GM18909 (cell line): ENCODE measurements at regions not wholly inside any gene's neighbourhood (a gene's known extent, or its start where the extent isn't known, plus 50 kb on each side); places are given as distances from the start of the nearest gene placed in this dataset.
A peak's percentile ranks its signal among the peaks of the same experiment; 100 is the strongest.
"Not testable (repeated sequence)": the region's sequence is repeated elsewhere in the genome, so short reads cannot be mapped to it uniquely, and the experiment has no call there.

Experiments
- ATAC-seq: cut with Tn5 transposase; IDR thresholded peaks from one replicate; pipeline ENCODE4 v1.9.1; 2021; ENCODE audit warnings: mild to moderate bottlenecking; ENCODE audit not compliant: unreplicated experiment, poor library complexity

DNA sequence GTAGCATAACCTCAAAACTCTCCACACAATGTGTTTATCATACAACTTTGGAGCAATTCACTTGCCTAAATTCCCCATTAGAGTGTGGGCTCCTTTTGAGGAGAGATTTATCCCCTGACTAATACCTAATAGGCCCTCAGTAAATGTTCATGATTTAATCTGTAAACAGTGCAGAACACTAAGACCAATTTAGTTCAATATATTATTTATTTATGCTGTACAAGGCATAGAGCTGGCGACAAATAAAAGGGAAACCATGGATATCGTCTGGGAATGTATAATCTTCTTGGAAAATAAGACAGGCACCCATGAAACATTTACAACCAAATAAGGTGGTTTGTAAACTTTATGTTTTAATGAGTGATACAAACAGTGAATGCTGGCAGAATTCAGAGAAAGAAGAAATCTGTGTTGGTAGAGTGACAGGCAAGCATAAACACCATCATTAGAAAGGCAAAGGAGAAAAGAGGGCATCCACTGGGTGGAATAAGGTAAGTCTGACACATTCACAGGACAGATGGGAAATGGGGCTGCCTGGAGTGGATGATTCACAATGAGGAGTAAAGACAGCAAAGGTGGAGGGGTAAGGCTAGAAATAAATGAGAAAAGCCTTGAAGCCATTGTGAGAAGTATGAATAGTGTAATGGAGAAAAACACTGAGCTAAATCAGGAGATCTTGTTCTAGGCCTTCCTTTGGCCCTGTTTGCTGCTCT, 106.1 kb upstream of the MIR17HG start:
- no peak for ATAC-seq

DNA sequence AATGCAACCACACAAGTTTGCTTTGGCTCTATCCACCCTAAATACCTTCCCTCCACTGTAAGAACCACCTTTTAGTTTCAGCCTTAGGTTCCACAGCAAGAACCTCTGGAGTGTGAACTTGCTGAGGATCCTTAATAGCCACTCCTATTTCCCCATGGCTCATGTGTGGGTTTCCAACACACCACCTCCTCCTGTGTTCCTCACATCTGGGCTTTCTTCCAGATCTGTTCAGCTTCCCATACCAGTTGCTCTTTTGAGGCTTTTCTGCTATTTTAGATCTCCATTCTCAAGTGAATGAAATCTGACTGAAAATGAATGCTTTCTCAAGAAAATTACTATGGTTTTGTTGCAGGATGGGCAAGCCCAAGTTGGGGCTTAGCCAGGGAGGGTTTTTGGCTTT, 104.8 kb upstream of the MIR17HG start:
- ATAC-seq = no peak

DNA sequence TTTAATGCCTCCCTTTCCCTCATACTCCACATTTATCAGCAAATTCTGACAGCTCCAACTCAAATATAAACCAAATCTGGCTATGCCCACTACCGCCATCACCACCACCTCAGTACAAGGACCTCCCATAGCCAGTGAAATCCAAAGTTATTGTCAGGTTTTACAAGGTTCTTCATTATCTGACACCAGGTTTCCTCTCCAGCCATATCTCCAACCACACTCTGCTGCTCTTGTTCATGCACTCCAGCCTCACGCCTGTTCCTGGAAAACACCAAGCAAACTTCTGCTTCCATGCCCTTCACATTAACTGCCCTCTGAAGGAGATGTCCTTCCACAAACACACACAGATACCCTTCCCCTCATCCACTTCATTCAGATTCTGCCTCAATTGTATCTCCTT, 102.2 kb upstream of the MIR17HG start:
- ATAC-seq = no peak

DNA sequence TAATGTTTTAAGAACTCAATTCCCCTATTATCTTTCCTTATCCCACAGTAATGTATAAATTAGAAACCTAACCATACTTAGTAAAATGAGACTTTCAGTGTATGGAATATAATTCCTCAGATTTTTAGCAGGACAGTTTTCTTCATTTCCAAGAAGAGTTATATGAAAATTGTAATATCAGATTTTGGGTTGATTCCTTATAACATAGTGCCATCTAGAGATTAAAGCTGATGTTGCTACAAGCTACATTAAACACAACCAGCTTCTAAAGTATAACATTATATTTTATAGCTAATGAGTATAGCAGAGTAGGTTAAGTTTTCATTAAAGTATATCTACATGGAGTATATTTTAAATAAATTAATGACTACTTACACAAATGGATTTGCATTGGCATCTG, 99.7 kb upstream of the MIR17HG start:
- no peak for ATAC-seq

DNA sequence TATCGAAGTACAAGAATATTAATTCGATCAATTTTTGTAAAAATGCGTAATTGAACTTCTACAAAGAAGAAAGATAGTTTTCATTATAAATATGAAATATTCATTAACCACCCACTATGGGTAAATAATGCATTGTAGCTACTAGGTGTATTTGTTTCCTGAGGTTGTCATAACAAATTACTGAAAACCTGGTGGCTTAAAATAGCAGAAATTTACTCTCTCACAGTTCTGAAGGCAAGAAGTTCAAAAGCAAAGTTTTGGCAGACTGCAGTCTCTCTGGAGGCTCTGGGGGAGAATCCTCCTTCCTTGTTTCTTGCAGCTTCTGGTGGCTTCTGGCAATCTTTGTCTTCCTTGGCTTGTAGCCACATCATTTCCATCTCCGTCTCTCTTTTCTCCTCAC, 99.2 kb upstream of the MIR17HG start:
- no peak for ATAC-seq

DNA sequence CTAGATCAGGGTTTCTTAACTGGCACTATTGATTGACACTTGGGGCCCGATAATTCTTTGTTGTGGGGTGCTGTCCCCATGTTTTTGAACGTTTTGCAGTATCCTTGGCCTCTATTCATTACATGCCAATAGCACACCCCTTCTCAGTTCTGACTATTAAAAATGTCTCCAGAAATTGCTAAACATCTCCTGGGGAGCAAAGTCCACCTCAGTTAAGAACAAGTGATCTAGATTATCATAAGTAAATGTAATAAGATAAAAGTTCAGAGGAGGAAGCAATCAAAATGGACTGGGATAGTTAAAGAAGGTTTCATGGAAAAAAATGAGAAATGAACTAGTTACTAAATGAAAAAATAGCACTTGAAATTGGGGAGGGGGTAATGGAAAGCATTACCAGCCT, 98.1 kb upstream of the MIR17HG start:
- ATAC-seq = no peak

DNA sequence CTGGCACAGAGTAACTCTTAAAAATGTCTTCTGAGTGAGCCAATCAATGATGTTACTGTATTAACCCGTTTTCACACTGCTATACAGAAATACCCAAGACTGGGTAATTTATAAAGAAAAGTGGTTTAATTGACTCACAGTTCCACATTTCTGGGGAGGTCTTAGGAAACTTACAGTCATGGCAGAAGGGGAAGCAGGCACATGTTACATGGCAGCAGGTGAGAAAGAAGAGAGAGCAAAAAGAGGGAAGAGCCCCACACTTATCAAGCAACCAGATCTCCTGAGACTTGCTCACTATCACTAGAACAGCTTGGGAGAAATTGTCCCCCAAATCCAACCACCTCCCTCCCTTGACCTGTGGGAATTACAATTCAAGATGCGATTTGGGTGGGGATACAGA, 97.6 kb upstream of the MIR17HG start:
- ATAC-seq = no peak

DNA sequence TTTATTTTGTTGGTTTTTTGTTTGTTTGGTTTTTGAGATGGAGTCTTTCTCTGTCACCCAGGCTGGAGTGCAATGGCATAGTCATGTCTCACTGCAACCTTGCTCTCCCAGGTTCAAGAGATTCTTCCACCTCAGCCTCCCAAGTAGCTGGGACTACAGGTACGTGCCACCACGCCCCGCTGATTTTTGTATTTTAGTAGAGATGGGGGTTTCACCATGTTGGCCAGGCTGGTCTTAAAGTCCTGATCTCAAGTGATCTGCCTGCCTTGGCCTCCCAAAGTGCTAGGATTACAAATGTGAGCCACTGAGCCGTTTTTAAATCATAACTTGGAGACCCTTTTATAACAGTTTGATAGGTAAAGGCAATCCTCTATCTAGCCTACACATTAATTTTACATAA, 95.9 kb upstream of the MIR17HG start:
- ATAC-seq = not testable (repeated sequence)

DNA sequence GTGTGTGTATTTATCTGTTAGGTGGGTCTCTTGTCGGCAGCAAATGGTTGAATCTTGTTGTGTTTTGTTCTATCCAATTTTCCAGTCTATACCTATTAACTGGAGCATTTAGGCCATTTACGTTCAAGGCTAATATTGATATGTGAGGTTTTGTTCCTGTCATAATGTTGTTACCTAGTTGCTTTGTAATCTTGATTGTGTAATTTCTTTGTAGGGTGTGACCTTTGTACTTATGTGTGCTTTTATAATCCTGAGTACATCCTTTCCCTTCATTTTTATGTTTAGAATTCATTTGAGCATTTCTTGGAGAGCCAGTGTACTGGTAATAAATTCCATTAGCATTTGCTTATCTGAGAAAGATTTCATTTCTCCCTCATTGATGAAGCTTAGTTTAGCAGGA, 83.0 kb upstream of the MIR17HG start:
- ATAC-seq = no peak

DNA sequence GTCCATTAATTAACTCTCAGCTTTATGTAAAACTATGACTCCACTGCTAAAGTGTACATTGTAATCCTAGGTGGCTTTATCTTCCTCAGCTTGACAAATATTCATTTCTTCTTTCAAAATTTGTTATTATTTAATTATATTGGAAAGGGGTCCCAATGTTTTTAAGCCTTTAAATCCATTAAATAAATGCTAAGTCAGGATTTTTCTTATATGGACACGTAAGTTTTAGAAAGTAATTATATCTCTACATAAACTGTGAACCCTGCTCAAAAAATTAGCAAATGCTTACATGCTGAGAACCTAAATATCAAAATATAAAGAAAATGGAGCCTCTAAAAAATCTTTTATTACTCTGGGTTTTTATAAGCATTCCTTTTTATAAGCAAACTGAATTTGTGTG, 78.2 kb upstream of the MIR17HG start:
- ATAC-seq = no peak

DNA sequence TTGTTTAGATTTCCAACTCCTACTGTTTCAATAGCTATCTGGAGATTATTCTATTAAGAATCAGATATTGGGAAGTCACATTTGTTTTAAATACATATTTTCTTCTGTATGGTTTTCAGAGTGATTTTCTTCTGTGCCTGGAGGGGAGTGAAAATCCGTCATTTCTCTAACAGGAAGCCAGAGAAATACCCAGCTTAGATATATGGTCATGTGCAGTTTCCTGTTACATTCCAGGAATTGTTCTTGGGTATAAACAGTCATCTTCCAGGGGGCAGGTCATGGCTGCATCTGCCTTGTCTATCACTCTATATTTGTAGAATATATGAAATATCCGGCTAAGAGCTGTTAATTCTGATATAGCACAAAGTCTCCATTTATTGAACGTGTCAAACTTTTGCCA, 77.5 kb upstream of the MIR17HG start:
- no peak for ATAC-seq

DNA sequence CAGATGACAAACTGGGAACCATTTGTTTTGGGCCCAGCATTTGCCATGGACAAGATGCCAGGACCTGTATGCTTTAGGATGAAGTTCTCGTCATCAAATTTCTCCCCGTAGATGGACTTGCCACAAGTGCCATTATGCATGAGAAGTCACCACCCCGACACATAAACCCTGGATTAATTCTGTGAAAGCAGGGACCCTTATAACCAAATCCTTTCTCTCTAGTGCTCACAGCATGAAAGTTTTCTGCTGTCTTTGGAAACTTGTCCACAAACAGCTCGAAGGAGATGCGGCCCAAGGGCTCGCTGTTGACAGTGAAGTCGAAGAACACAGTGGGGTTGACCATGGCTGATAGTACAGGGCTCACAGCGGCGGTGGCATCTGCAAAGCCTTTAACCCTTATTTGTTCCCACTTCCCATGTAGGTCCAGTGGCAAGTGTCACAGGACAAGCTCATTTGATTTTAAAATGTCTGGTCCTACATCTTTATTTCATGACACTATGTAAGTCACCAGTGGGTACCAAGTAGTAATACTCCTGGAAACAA, 75.2 kb upstream of the MIR17HG start:
- ATAC-seq = no peak

DNA sequence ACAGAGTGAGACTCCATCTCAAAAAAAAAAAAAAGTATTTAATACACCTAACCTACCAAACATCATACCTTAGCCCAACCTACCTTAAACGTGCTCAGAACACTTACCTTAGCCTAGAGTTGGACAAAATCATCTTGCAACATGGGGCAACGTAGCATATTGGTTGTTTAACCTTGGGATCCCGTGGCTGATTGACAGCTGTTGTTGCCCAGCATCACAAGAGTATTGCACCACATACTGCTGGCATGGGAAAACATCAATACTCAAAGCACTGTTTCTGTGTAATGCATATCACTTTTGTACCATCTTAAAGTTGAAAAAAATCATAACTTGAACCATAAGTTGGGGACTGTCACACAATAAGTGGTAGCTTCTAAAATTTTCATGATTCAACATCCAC, 73.8 kb upstream of the MIR17HG start:
- no peak for ATAC-seq

DNA sequence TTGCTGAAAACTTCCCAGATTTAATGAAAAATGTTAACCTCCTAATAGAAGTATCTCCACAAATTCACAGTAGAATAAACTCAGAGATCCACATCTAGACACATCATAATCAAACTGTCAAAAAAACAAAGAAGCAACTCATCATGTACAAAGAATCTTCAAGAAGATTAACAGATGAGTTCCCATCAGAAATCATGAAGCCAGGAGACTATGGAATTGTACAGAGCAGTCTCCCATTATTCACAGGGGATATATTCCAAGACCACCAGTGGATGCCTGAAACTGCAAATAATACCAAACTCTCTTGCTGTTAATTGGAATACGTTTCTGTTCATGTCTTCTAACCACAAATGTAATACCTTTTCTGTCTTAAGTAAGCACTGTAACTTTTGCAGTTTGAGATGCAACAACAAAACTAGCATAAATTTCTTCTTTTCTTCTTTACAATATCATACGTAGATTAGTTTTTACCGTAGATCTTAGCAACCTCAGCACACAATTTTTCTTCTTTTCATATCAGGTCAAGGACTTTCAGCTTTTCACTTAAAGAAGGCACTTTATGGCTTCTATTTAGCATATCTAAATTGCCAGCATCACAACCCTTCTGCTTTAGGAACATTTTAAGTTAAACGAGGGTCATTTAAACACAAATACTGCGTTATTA, 70.3 kb upstream of the MIR17HG start:
- no peak for ATAC-seq

DNA sequence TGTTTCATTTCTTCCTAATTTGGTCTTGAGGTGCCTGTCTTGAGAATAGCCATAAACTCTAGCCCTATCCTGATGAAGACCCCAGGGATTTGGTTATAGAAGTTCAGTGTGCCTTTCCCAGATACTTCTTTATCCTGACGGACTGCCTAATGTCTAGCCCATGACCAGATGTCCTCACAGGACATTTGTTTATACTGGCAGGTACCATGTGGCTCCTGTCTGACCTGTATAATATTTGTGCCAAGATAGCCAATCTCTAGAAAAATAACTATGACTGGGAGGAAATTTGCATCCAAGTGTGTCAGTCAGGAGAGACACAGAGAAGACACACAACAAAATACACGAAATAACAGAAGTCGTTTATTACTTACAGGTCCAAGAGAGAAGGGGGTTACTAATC, 69.2 kb upstream of the MIR17HG start:
- no peak for ATAC-seq

DNA sequence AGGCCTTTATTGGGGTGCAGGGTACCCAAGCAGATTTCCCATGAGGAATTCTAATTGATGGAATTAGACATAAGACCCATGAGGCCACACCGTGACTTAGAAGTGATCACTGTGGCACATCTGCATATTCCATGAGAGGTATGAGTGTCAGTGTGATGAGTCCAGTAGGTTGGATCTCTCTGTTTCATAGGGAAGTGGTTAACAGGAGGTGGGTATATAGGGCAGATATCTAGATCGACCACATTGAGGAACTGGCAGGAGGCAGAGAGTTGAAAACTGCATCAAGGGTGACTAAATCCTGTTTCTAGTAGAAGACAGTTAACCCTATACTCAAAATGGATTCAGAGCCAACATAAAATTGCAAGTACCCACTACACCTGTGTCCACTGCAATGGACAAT, 68.6 kb upstream of the MIR17HG start:
- peak; percentile 46 for ATAC-seq

DNA sequence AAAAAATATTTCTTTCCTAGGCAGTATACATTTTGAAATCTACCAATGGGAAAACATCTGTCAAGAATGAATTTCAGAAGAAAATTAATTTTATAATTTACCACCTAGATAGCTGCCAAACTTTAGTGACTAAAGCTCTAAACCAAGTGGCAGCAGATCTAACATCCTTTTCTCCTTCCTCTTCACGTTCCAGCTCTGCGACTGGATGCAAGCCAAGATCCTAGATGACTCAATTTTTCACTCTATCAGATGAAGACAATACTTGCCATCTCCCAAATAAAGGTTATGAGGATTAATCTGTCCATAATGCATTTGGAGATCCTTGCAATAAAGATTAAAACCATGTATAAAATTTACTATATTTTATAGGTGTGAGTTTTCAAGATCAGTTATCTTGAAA, 66.7 kb upstream of the MIR17HG start:
- ATAC-seq = no peak

DNA sequence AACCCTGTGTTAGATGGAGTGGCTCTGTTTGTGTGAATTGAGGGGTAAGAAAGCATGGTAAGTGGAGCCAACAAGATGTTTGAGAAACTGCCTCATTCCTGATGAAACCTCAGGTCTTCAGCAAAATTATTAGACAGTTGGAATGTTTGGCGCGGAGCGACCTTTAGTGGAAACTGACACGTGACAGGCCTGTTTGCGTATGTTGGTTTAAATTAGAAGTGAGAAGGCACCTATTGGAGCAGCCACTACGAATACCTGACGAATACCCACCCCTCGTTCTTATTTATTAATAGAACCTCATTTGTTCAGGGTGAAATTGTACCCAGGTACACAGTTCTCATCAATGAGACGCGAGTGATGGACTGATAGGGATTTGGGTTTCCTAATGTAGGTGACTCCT, 63.2 kb upstream of the MIR17HG start:
- no peak for ATAC-seq

DNA sequence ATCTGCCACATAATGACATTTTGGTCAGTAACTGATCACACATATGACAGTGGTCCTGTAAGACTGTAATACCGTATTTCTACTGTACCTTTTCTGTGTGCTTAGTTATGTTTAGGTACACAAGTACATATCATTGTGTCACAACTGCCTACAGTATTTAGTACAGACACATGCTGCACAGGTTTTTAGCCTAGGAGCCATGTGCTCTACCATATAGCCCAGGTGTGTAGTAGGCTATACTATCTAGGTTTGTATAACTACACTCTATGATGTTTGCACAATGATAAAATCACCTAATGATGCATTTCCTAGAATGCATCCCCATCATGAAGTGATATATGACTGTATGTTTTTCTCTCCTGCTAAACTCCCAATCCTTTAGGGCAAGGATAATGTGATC, 61.2 kb upstream of the MIR17HG start:
- no peak for ATAC-seq

DNA sequence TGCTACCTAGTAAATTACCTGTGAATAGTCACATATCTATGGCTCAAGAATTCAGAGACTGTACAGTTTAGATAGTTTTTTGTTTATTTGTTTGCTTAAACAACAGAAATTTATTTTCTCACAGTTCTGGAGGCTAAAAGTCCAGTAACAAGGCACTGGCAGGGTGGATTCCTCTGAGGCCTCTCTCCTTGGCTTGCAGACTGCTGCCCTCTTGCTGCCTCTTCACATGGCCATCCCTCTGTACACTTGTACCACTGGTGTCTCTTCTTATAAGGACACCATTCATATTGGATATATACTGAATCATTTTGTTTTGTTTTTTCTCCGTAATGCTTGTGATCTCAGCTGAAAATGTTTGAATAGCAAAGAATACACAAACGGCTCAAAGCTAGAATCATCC, 56.4 kb upstream of the MIR17HG start:
- no peak for ATAC-seq

DNA sequence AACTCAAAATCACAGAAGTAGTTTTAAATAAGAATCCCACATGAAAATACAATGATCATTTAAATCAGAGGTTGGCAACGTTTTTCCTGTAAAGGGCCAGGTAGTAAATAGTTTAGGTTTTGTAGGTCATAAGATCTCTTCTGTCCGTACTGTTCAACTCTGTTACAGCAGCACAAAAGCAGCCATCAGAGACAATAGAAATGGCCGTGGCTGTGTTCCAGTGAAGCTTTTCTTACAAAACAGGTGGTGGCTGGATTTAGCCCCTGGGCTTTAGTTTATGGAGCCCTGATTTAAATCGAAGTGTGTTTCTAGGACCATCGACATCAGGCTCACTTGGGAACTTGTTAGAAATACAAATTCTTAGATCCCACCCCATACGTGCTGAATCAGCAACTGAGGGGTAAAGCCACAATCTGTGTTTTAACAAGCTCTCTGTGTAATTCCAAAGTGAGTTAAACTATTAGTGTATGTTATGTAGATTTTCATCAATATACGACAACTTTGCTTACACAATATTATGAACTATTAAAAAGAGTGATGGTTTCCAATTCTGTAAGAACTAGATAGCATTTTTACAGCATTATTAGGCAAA, 54.8 kb upstream of the MIR17HG start:
- ATAC-seq = no peak
